ENCODE measurements at regions not wholly inside any gene's neighbourhood (a gene's known extent, or its start where the extent isn't known, plus 50 kb on each side); places are given as distances from the start of the nearest gene placed in this dataset.
A peak's percentile ranks its signal among the peaks of the same experiment; 100 is the strongest.
"Not testable (repeated sequence)": the region's sequence is repeated elsewhere in the genome, so short reads cannot be mapped to it uniquely, and the experiment has no call there.

GRCh38 chr3:18987862-18988447, 160.4 kb upstream of the KCNH8 start:
- no peak for DNase-seq

- no peak for DNase-seq
Measured at GRCh38 chr3:18987070-18987469, 161.2 kb upstream of the KCNH8 start.

GRCh38 chr3:18982920-18983319, 165.4 kb upstream of the KCNH8 start:
- DNase-seq, result no peak

- not testable (repeated sequence) for DNase-seq
Measured at GRCh38 chr3:18976102-18976501, 172.2 kb upstream of the KCNH8 start.

GRCh38 chr3:18968120-18968519, 180.2 kb upstream of the KCNH8 start:
- no peak for DNase-seq

- DNase-seq, result no peak
Measured at GRCh38 chr3:18965781-18966180, 182.5 kb upstream of the KCNH8 start.

- no peak for DNase-seq
Measured at GRCh38 chr3:18964640-18965039, 183.7 kb upstream of the KCNH8 start.

GRCh38 chr3:18951333-18951732, 197.0 kb upstream of the KCNH8 start:
- no peak for DNase-seq

GRCh38 chr3:18946524-18946923, 201.8 kb upstream of the KCNH8 start:
- DNase-seq, result peak; percentile 36

GRCh38 chr3:18937574-18937973, 210.7 kb upstream of the KCNH8 start:
- no peak for DNase-seq

- no peak for DNase-seq
Measured at GRCh38 chr3:18919158-18919557, 229.2 kb upstream of the KCNH8 start.

- DNase-seq, result no peak
Measured at GRCh38 chr3:18917923-18918322, 230.4 kb upstream of the KCNH8 start.

GRCh38 chr3:18902081-18902793, 246.1 kb upstream of the KCNH8 start:
- no peak for DNase-seq

GRCh38 chr3:18901571-18901970, 246.7 kb upstream of the KCNH8 start:
- no peak for DNase-seq

- DNase-seq, result peak; percentile 72
Measured at GRCh38 chr3:18900994-18901393, 247.3 kb upstream of the KCNH8 start.

- no peak for DNase-seq
Measured at GRCh38 chr3:18898911-18899310, 249.4 kb upstream of the KCNH8 start.

GRCh38 chr3:18892756-18893155, 255.6 kb upstream of the KCNH8 start:
- no peak for DNase-seq

- DNase-seq, result no peak
Measured at GRCh38 chr3:18892047-18892446, 256.3 kb upstream of the KCNH8 start.

GRCh38 chr3:18891641-18892040, 256.7 kb upstream of the KCNH8 start:
- DNase-seq, result no peak

GRCh38 chr3:18890449-18890848, 257.9 kb upstream of the KCNH8 start:
- no peak for DNase-seq

GRCh38 chr3:18888819-18889218, 259.5 kb upstream of the KCNH8 start:
- DNase-seq, result no peak

GRCh38 chr3:18888370-18888769, 259.9 kb upstream of the KCNH8 start:
- DNase-seq, result no peak

GRCh38 chr3:18886331-18886730, 262.0 kb upstream of the KCNH8 start:
- DNase-seq, result no peak

GRCh38 chr3:18885612-18886011, 262.7 kb upstream of the KCNH8 start:
- DNase-seq, result no peak

GRCh38 chr3:18883571-18883970, 264.7 kb upstream of the KCNH8 start:
- no peak for DNase-seq

Measured in GDM1 (cell line).